ENCODE measurements at regions not wholly inside any gene's neighbourhood (a gene's known extent, or its start where the extent isn't known, plus 50 kb on each side); places are given as distances from the start of the nearest gene placed in this dataset.

GRCh38 chr14:41449066-41449465, 157.6 kb upstream of the LRFN5 start:
- TF ChIP-seq SIN3A (IDR thresholded peaks at IDR 0.05; ENCODE audit: borderline replicate concordance, insufficient read depth, low read length) (no peak), FOXP2 (optimal IDR thresholded peaks at IDR 0.05; ENCODE audit: borderline replicate concordance, extremely low read depth, extremely low read length, insufficient read depth) (no peak), TAF1 (IDR thresholded peaks at IDR 0.05; ENCODE audit: borderline replicate concordance, insufficient read depth, low read length) (no peak), POLR2AphosphoS5 (IDR thresholded peaks at IDR 0.05; ENCODE audit: low read depth, low read length) (no peak)
- TF ChIP-seq, protein P1, sequence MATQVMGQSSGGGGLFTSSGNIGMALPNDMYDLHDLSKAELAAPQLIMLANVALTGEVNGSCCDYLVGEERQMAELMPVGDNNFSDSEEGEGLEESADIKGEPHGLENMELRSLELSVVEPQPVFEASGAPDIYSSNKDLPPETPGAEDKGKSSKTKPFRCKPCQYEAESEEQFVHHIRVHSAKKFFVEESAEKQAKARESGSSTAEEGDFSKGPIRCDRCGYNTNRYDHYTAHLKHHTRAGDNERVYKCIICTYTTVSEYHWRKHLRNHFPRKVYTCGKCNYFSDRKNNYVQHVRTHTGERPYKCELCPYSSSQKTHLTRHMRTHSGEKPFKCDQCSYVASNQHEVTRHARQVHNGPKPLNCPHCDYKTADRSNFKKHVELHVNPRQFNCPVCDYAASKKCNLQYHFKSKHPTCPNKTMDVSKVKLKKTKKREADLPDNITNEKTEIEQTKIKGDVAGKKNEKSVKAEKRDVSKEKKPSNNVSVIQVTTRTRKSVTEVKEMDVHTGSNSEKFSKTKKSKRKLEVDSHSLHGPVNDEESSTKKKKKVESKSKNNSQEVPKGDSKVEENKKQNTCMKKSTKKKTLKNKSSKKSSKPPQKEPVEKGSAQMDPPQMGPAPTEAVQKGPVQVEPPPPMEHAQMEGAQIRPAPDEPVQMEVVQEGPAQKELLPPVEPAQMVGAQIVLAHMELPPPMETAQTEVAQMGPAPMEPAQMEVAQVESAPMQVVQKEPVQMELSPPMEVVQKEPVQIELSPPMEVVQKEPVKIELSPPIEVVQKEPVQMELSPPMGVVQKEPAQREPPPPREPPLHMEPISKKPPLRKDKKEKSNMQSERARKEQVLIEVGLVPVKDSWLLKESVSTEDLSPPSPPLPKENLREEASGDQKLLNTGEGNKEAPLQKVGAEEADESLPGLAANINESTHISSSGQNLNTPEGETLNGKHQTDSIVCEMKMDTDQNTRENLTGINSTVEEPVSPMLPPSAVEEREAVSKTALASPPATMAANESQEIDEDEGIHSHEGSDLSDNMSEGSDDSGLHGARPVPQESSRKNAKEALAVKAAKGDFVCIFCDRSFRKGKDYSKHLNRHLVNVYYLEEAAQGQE (IDR thresholded peaks at IDR 0.05; ENCODE audit: insufficient read depth in 1 of 2, low read depth in 2 of 2, low read length in 2 of 2) = no peak

GRCh38 chr14:41446008-41446407, 160.7 kb upstream of the LRFN5 start:
- TF ChIP-seq, protein P1 (IDR thresholded peaks at IDR 0.05; ENCODE audit: insufficient read depth in 1 of 2, low read depth in 2 of 2, low read length in 2 of 2) = no peak
- no peak for TF ChIP-seq TAF1 (IDR thresholded peaks at IDR 0.05; ENCODE audit: borderline replicate concordance, insufficient read depth, low read length)
- no peak for TF ChIP-seq SIN3A (IDR thresholded peaks at IDR 0.05; ENCODE audit: borderline replicate concordance, insufficient read depth, low read length)
- TF ChIP-seq POLR2AphosphoS5 (IDR thresholded peaks at IDR 0.05; ENCODE audit: low read depth, low read length) = no peak
- no peak for TF ChIP-seq FOXP2 (optimal IDR thresholded peaks at IDR 0.05; ENCODE audit: borderline replicate concordance, extremely low read depth, extremely low read length, insufficient read depth)

GRCh38 chr14:41423503-41423902, 183.2 kb upstream of the LRFN5 start:
- TF ChIP-seq, protein P1 (IDR thresholded peaks at IDR 0.05; ENCODE audit: insufficient read depth in 1 of 2, low read depth in 2 of 2, low read length in 2 of 2) = no peak
- no peak for TF ChIP-seq POLR2AphosphoS5 (IDR thresholded peaks at IDR 0.05; ENCODE audit: low read depth, low read length)
- TF ChIP-seq SIN3A (IDR thresholded peaks at IDR 0.05; ENCODE audit: borderline replicate concordance, insufficient read depth, low read length) = no peak
- TF ChIP-seq FOXP2 (optimal IDR thresholded peaks at IDR 0.05; ENCODE audit: borderline replicate concordance, extremely low read depth, extremely low read length, insufficient read depth) = no peak
- no peak for TF ChIP-seq TAF1 (IDR thresholded peaks at IDR 0.05; ENCODE audit: borderline replicate concordance, insufficient read depth, low read length)

GRCh38 chr14:41419709-41420108, 187.0 kb upstream of the LRFN5 start:
- no peak for TF ChIP-seq TAF1 (IDR thresholded peaks at IDR 0.05; ENCODE audit: borderline replicate concordance, insufficient read depth, low read length)
- TF ChIP-seq FOXP2 (optimal IDR thresholded peaks at IDR 0.05; ENCODE audit: borderline replicate concordance, extremely low read depth, extremely low read length, insufficient read depth) = no peak
- TF ChIP-seq SIN3A (IDR thresholded peaks at IDR 0.05; ENCODE audit: borderline replicate concordance, insufficient read depth, low read length) = no peak
- TF ChIP-seq, protein P1 (IDR thresholded peaks at IDR 0.05; ENCODE audit: insufficient read depth in 1 of 2, low read depth in 2 of 2, low read length in 2 of 2) = no peak

DNA sequence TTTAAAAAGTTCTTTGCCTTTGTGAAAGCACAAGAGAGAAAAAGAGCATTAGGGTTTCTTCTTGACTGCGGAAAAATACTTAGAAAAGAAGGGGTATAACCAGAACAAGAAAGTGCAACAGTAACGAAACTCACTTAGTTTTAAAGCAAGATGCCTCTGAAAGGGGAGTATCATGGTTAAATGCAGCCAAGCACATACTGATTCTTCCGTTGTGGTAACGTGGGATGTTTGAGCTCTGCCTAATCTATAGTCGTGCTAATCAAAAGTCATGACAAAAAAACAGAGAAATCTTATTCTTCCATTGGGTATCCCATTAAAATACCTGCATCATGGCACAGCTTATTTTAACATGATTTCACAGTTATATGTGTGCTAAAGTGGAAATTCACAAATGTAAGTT, 187.8 kb upstream of the LRFN5 start:
- no peak for TF ChIP-seq FOXP2 (optimal IDR thresholded peaks at IDR 0.05; ENCODE audit: borderline replicate concordance, extremely low read depth, extremely low read length, insufficient read depth)
- TF ChIP-seq, protein P1 (IDR thresholded peaks at IDR 0.05; ENCODE audit: insufficient read depth in 1 of 2, low read depth in 2 of 2, low read length in 2 of 2) = no peak
- TF ChIP-seq TAF1 (IDR thresholded peaks at IDR 0.05; ENCODE audit: borderline replicate concordance, insufficient read depth, low read length) = no peak
- TF ChIP-seq POLR2AphosphoS5 (IDR thresholded peaks at IDR 0.05; ENCODE audit: low read depth, low read length) = no peak
- TF ChIP-seq SIN3A (IDR thresholded peaks at IDR 0.05; ENCODE audit: borderline replicate concordance, insufficient read depth, low read length) = no peak

Data from PFSK-1 (cell line).